HEK293 (cell line): ENCODE measurements at regions not wholly inside any gene's neighbourhood (a gene's known extent, or its start where the extent isn't known, plus 50 kb on each side); places are given as distances from the start of the nearest gene placed in this dataset.

Experiments used
- CTCF ChIP-seq: fragments of 450-650 bp; formaldehyde crosslinking; IDR thresholded peaks from 2 replicates; pipeline ENCODE4 v1.5.1; 2016; ENCODE audit warnings: missing biosample characterization, missing genetic modification characterization
- ELK4 ChIP-seq: IDR thresholded peaks from 2 replicates; pipeline ENCODE4 v1.6.1; 2011; ENCODE audit warnings: mild to moderate bottlenecking, low read depth, low read length, borderline replicate concordance
- PATZ1 ChIP-seq: fragments of 450-650 bp; formaldehyde crosslinking; IDR thresholded peaks from 2 replicates; pipeline ENCODE4 v1.5.1; 2016; ENCODE audit warnings: missing biosample characterization, missing genetic modification characterization
- SCRT1 ChIP-seq: fragments of 450-650 bp; formaldehyde crosslinking; IDR thresholded peaks from 2 replicates; pipeline ENCODE4 v1.5.1; 2016; ENCODE audit warnings: missing biosample characterization, missing genetic modification characterization, borderline replicate concordance
- ZBTB11 ChIP-seq: fragments of 450-650 bp; formaldehyde crosslinking; conservative IDR thresholded peaks from 2 replicates; pipeline ENCODE4 v1.5.1; 2016; ENCODE audit warnings: low read depth, missing biosample characterization, missing genetic modification characterization
- ZBTB7A ChIP-seq: fragments of 450-650 bp; formaldehyde crosslinking; IDR thresholded peaks from 2 replicates; pipeline ENCODE4 v1.5.1; 2016; ENCODE audit warnings: low read depth, missing biosample characterization, missing genetic modification characterization
- ZNF140 ChIP-seq: fragments of 450-650 bp; formaldehyde crosslinking; IDR thresholded peaks from 2 replicates; pipeline ENCODE4 v1.5.1; 2016; ENCODE audit warnings: missing biosample characterization, missing genetic modification characterization
- ZNF202 ChIP-seq: fragments of 450-650 bp; formaldehyde crosslinking; IDR thresholded peaks from 2 replicates; pipeline ENCODE4 v1.5.1; 2016; ENCODE audit warnings: missing biosample characterization, missing genetic modification characterization, borderline replicate concordance
- ZNF398 ChIP-seq: fragments of 450-650 bp; formaldehyde crosslinking; IDR thresholded peaks from 2 replicates; pipeline ENCODE4 v1.5.1; 2017; ENCODE audit warnings: missing biosample characterization, missing genetic modification characterization
- ZNF610 ChIP-seq: fragments of 450-650 bp; formaldehyde crosslinking; IDR thresholded peaks from 2 replicates; pipeline ENCODE4 v1.5.1; 2016; ENCODE audit warnings: missing biosample characterization, missing genetic modification characterization, borderline replicate concordance

GRCh38 chr10:44287408-44287807 lies 97.5 kb downstream of the CXCL12 start:
- TF ChIP-seq CTCF (tag by site-specific recombination), result no peak
- TF ChIP-seq ZBTB7A (tag by site-specific recombination), result no peak
- TF ChIP-seq ZNF610 (tag by site-specific recombination), result no peak
- TF ChIP-seq ELK4, result no peak
- no peak for TF ChIP-seq ZNF202
- TF ChIP-seq ZNF140 (tag by site-specific recombination), result no peak
- no peak for TF ChIP-seq PATZ1 (tag by site-specific recombination)
- no peak for TF ChIP-seq ZBTB11 (tag by site-specific recombination)
- TF ChIP-seq ZNF398 (tag by site-specific recombination), result no peak
- TF ChIP-seq SCRT1 (tag by site-specific recombination), result no peak
